Gastroesophageal sphincter (tissue), 3 donors: ENCODE measurements at regions not wholly inside any gene's neighbourhood (a gene's known extent, or its start where the extent isn't known, plus 50 kb on each side); places are given as distances from the start of the nearest gene placed in this dataset.

Experiments
- CTCF ChIP-seq, 4 experiments: fragments of 200-600 bp in 2 of 4; fragments of 450-650 bp in 2 of 4; sonication (generic) in 1 of 4; IDR thresholded peaks; one replicate each; pipeline ENCODE4 v1.5.1; 2017 to 2019; ENCODE audit warnings: antibody characterized with exemption in 4 of 4, mild to moderate bottlenecking in 2 of 4, moderate library complexity in 2 of 4
- EP300 ChIP-seq: sonication (generic); formaldehyde crosslinking; IDR thresholded peaks from one replicate; pipeline ENCODE4 v1.6.1; 2017; ENCODE audit warnings: antibody characterized with exemption, mild to moderate bottlenecking
- POLR2AphosphoS5 ChIP-seq: sonication (generic); formaldehyde crosslinking; IDR thresholded peaks from one replicate; pipeline ENCODE4 v1.6.1; 2017; ENCODE audit warnings: antibody characterized with exemption

- TF ChIP-seq POLR2AphosphoS5 (no peak), CTCF (IDR thresholded peaks at IDR 0.05) (no peak), EP300 (no peak)
Measured at GRCh38 chr14:95382747-95383146, 63.0 kb upstream of the CLMN start.
